ENCODE measurements at regions not wholly inside any gene's neighbourhood (a gene's known extent, or its start where the extent isn't known, plus 50 kb on each side); places are given as distances from the start of the nearest gene placed in this dataset.

GRCh38 chr6:11335826-11336225 is 103.4 kb upstream of the NEDD9 start:
- CTCF ChIA-PET: no interaction called here
- Histone ChIP-seq H3K4me3 (ENCODE audit: low read depth, low read length) (no peak overlapping the region), H3K9me3 (ENCODE audit: control insufficient read depth, insufficient read depth, low read depth, low read length) (no peaks in the 10 kb centered on the region), H3K36me3 (ENCODE audit: control insufficient read depth in 2 of 2, insufficient read depth in 1 of 2, low read length in 2 of 2) (no peaks in the 10 kb centered on the region), H3K4me1 (ENCODE audit: control insufficient read depth, insufficient read depth, low read length) (no peaks in the 10 kb centered on the region), H3K27ac (ENCODE audit: extremely low read depth, low read depth, low read length) (no peak overlapping the region)
- POLR2A ChIA-PET: no interaction called here
- no peak for TF ChIP-seq ZSCAN16 (tag by site-specific recombination; IDR thresholded peaks at IDR 0.05)
- no peak for TF ChIP-seq ZNF2 (tag by site-specific recombination; IDR thresholded peaks at IDR 0.05)
- TF ChIP-seq ZNF354C (tag by site-specific recombination; IDR thresholded peaks at IDR 0.05; ENCODE audit: borderline replicate concordance, low read depth): no peak

- no peaks in the 10 kb centered on the region for H3K36me3 ChIP-seq (ENCODE audit: control insufficient read depth in 2 of 2, insufficient read depth in 1 of 2, low read length in 2 of 2)
- POLR2A ChIA-PET: no interaction called here
- CTCF ChIA-PET: interaction anchor here (0.5 to 1.3 kb wide), 7 partner anchors 16 to 1329 kb away, joined by 3 to 4 read pairs (median 3); no protein-coding TSS in a partner anchor
- TF ChIP-seq GFI1B (tag by site-specific recombination; IDR thresholded peaks at IDR 0.05) (no peak), ZNF202 (tag by site-specific recombination; IDR thresholded peaks at IDR 0.05; ENCODE audit: borderline replicate concordance) (no peak), ZBTB26 (tag by site-specific recombination; optimal IDR thresholded peaks at IDR 0.05) (no peak), ZNF112 (tag by site-specific recombination; IDR thresholded peaks at IDR 0.05) (no peak), ZBTB21 (tag by site-specific recombination; IDR thresholded peaks at IDR 0.05) (no peak), ZNF549 (tag by site-specific recombination; IDR thresholded peaks at IDR 0.05) (no peak), ZFP37 (tag by site-specific recombination; IDR thresholded peaks at IDR 0.05) (no peak), ZNF629 (tag by site-specific recombination; IDR thresholded peaks at IDR 0.05) (no peak), ZBTB1 (tag by site-specific recombination; IDR thresholded peaks at IDR 0.05) (no peak), ZNF529 (tag by site-specific recombination; IDR thresholded peaks at IDR 0.05; ENCODE audit: insufficient replicate concordance) (no peak), ZSCAN23 (tag by site-specific recombination; IDR thresholded peaks at IDR 0.05) (no peak), ZNF16 (tag by site-specific recombination; IDR thresholded peaks at IDR 0.05; ENCODE audit: low read depth) (no peak), REPIN1 (tag by site-specific recombination; IDR thresholded peaks at IDR 0.05; ENCODE audit: low read depth) (no peak), ZNF223 (tag by site-specific recombination; IDR thresholded peaks at IDR 0.05) (no peak), ZNF354C (tag by site-specific recombination; IDR thresholded peaks at IDR 0.05; ENCODE audit: borderline replicate concordance, low read depth) (no peak), KLF9 (tag by site-specific recombination; IDR thresholded peaks at IDR 0.05; ENCODE audit: low read depth) (no peak), ZNF600 (tag by site-specific recombination; IDR thresholded peaks at IDR 0.05) (no peak), ZBTB49 (tag by site-specific recombination; IDR thresholded peaks at IDR 0.05; ENCODE audit: low read depth) (no peak), WT1 (tag by site-specific recombination; IDR thresholded peaks at IDR 0.05) (no peak)
- H3K9me3 ChIP-seq (ENCODE audit: control insufficient read depth, insufficient read depth, low read depth, low read length): no peaks in the 10 kb centered on the region
- H3K27ac ChIP-seq (ENCODE audit: extremely low read depth, low read depth, low read length): no peak overlapping the region
- no peaks in the 10 kb centered on the region for H3K4me1 ChIP-seq (ENCODE audit: control insufficient read depth, insufficient read depth, low read length)
- H3K4me3 ChIP-seq (ENCODE audit: low read depth, low read length): no peak overlapping the region
Observed at GRCh38 chr6:11333132-11333849, 100.8 kb upstream of the NEDD9 start.
